GM21381 (cell line): ENCODE measurements at regions not wholly inside any gene's neighbourhood (a gene's known extent, or its start where the extent isn't known, plus 50 kb on each side); places are given as distances from the start of the nearest gene placed in this dataset.

Experiments used
- ATAC-seq: cut with Tn5 transposase; IDR thresholded peaks from one replicate; pipeline ENCODE4 v1.9.1; 2021; ENCODE audit warnings: mild to moderate bottlenecking, moderate library complexity; ENCODE audit not compliant: unreplicated experiment

DNA sequence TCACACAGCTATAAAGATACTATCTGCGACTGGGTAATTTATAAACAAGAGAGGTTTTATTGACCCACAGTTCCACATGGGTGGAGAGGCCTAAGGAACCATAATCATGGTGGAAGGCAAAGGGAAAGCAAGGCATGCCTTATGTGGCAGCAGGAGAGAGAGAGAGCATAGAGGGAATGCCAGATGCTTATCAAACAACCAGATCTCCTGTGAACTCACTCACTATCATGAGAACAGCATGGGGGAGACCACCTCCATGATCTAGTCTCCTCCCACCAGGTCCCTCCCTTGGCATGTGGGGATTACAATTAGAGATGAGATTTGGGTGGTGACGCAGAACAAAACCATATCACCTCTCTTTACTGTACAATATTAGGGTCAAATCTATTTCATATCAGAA is 1101.6 kb upstream of the RAG2 start:
- ATAC-seq, result no peak

DNA sequence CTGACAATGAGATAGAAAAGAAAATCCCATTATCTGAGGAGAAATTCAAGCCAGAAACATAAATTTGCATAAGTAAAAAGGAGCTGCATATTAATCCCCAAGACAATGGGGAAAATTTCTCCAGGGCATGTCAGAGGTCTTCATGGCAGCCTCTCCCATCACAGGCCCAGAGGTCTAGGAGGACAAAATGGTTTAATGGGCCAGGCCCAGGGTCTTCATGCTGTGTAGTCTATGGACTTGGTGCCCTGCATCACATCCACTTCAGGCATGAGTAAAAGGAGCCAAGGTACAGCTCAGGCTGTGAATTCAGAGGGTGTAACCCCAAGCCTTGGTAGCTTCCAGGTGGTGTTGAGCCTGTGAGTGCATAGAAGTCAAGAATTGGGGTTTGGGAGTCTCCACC is 1097.2 kb upstream of the RAG2 start:
- ATAC-seq, result no peak

- no peak for ATAC-seq
These were observed 1091.9 kb upstream of the RAG2 start for GRCh38 chr11:37689951-37690350.

DNA sequence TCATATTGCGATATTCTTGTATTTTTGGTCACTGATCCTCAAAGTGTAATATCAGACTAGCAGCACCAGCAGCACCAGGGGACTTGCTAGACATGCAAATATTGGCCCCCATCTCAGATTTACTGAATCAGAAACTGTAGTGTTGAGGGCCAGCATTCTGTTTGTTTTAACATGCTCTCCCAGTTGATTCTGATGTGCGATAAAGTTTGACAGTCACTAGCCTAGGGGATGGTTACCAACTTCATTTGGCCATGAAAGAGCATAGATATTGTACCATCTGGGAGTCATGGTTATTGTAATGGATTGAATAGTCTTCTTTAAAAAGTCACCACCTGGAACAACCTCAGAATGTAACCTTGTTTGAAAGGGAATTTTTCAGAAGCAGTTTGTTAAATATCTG is 1090.4 kb upstream of the RAG2 start:
- no peak for ATAC-seq

DNA sequence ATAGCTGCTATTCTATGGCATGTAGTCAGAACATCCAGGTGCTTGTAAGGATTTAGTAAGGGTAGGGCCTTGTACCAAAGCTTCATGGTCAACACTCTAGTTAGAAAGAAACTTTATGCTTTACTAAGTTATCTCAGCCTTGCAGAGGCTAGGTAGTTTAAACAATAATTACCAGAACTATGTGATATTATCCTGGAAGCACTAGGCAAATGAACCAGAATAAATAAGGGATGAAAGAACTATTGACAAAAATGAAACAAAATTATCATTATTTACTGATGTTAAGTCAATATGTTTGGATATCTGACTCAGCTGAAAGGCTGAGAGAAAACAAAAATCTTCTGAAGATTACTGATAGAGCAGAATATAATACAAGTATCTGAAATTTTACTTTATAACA is 1089.1 kb upstream of the RAG2 start:
- ATAC-seq, result no peak

DNA sequence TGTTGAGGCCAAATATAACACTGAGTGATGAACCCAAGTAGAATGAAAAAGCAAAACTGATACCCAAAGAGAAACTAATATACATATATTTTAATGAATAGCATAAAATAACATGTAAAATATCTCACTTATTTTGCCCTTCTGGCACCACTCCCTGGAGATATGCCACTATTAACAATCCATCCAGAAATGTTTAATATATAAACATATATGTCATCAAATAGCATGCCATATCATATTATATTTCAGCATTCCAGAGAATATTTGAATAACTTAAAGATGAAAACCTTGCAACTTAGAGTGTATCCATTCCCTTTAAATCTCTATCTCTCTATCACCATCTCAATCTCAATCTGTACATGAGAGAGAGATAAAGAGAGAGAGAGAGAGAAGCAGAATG is 1073.3 kb upstream of the RAG2 start:
- ATAC-seq, result no peak

GRCh38 chr11:37666960-37667359 is 1068.9 kb upstream of the RAG2 start:
- ATAC-seq, result no peak

DNA sequence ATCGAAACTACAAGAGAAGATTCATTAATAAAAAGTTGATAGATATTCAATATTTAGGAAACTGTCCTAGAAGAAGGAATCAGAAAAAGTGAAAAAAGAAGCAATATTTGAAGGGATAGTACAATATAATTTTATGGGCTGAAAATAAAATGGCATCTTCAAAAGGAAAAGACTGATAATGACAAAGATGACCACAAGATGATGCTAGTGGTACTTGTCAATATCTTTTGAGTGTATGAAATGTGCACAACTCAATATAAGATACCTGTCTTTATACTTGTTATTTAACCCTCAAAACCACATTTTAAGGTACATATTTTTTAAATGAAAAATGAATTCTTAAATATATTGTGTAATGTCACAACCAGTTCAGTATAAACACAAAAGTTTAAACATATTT is 1059.6 kb upstream of the RAG2 start:
- ATAC-seq, result no peak

- ATAC-seq, result no peak
These were observed 1049.7 kb upstream of the RAG2 start for GRCh38 chr11:37647767-37648166.

GRCh38 chr11:37643968-37644367 is 1045.9 kb upstream of the RAG2 start:
- no peak for ATAC-seq

GRCh38 chr11:37642296-37642695 is 1044.3 kb upstream of the RAG2 start:
- ATAC-seq, result no peak

- no peak for ATAC-seq
These were observed 1034.7 kb upstream of the RAG2 start for GRCh38 chr11:37632748-37633147.

- ATAC-seq, result no peak
These were observed 1032.8 kb upstream of the RAG2 start for GRCh38 chr11:37630866-37631265.

DNA sequence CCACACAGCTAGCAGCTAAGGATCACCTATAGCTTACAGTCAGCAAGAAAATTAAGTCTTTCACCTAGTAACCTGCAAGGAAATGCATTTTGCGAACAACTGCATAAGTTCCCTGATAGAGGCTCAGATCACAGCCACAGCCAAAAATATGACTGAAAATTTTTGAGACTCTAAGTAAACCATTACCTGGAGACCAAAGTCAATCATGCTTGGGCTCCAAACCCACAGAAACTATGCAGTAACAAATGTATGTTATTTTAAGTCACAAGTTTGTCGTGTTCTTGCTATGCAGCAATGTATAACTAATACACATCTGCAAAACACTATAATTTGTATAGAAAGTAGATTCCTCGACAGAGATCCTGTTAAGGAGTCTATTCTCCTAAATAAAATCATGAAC is 1025.7 kb upstream of the RAG2 start:
- ATAC-seq, result no peak

DNA sequence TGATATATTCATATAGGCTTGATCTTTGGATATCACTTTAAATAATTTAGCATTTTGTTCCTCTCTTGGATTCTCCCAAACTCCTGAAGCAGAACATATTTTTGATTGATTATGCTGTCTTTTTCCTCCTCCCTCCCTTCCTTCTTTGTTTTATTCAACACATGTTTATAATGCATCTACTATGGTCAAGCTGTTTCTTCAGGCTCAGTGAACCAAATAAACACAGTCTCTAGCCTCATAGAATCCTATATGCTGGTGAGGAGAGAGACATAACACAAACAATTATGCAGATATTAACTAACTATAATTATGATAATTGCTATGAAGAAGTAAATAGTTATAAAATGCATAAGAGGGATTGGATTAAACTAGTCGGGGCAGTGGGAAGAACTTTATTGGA is 1023.6 kb upstream of the RAG2 start:
- no peak for ATAC-seq

GRCh38 chr11:37616291-37616690 is 1018.3 kb upstream of the RAG2 start:
- no peak for ATAC-seq

DNA sequence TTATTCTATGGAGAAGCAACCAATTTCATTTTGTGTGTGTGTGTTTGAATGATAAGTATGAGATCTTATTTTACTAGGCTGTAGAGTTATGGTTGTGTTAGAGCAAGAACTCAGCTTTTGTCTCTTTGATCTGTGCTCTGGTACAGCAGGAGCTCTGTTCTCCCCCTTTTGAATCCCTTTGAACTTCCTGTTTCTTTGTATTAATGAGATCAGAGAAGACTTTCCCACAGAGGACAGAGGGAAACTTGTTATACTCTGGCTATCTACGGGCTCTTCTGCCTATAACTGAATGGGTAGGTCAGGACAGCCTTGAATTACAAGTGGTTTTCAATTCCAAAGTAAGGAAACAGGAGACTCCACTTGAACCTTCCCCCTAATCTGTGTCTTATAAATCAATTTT is 1015.0 kb upstream of the RAG2 start:
- no peak for ATAC-seq

- no peak for ATAC-seq
These were observed 1014.1 kb upstream of the RAG2 start for GRCh38 chr11:37612146-37612545.

DNA sequence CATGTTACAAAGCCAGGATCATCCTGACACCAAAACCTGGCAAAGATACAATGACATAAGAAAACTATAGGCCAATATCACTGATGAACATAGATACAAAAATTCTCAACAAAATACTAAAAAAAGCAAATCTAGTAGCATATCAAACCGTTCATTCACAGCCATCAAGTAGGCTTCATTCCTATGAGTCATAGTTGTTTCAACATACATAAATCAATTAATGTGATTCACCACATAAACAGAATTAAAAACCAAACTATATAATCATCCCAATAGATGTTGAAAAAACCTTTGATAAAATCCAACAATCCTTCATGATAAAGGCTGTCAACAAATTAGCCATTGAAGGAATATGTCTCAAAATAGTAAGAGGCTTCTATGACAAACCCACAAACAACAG is 1007.2 kb upstream of the RAG2 start:
- no peak for ATAC-seq

DNA sequence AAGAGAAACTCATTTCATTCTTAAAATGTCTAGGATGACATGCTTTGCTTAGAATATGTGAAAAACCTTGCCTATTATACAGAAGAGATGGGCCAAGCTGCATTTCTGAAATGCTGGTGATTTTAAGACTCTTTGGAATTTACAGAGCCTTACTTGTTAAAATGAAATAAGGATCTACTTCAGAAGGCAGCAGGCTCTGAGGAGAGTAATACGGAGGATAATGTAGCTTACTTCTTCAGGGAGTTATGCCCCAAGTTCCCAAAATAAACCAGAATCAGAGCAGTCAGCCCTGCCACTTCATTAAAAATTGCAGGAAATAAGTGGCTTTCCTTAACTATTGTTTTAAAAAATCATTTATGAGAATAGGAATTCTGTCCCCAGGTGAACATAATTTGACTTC is 1000.3 kb upstream of the RAG2 start:
- no peak for ATAC-seq

GRCh38 chr11:37597776-37598175 is 999.7 kb upstream of the RAG2 start:
- no peak for ATAC-seq

GRCh38 chr11:37595845-37596244 is 997.8 kb upstream of the RAG2 start:
- no peak for ATAC-seq

DNA sequence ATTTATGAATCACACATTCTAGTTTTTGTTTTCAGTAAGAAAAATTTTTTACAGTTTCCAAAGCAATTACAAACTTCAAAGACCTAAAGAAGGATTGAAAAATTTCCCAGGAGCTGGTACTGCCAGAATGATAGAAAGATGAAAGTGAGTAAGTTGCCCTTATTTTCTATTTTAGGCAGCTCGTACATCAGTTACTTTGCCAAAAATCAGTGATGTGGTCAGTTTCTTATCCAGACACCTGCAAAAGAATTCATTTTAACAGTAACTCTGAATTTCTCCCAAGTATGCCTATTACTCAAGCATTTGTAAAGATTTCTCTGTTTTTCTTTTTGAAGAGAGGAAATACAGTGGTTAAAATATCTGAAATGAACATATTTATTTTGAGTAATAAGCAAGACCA is 976.3 kb upstream of the RAG2 start:
- no peak for ATAC-seq
